ENCODE measurements at regions not wholly inside any gene's neighbourhood (a gene's known extent, or its start where the extent isn't known, plus 50 kb on each side); places are given as distances from the start of the nearest gene placed in this dataset.

DNA sequence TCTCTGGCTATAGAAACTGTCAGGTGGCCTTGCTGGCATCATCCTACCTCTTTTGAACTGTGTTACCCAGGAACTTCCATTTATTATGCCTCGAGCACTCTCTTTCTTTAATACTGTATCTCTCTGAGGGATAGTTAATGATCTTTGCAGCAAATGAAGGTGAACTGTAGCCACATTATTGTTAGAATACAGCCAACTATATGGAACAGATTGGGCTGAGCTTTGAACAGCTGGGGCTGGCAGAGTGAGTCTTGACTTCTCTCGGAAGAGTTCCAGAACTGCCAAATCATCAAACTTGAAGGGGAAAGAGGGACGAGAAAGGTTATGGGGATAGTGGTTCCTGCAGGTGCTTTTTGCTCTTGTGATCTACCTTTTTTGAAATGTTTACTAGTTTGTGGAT lies 237.7 kb downstream of the PRL start:
- H3K27me3 ChIP-seq (ENCODE audit: insufficient read depth): no peaks in the 10 kb centered on the region
- H4K20me1 ChIP-seq (ENCODE audit: insufficient read depth): no peaks in the 10 kb centered on the region
- H2AFZ ChIP-seq (ENCODE audit: low read depth): no peak overlapping the region
- no peaks in the 10 kb centered on the region for H3K9me2 ChIP-seq
- no peaks in the 10 kb centered on the region for H3F3A ChIP-seq (replicated peaks; ENCODE audit: insufficient read depth)
- 92% methylated on average over 3 of the region's 3 CpGs for WGBS (ENCODE audit: low lambda C conversion rate)
- no peak overlapping the region for H3K9ac ChIP-seq
- no peaks in the 10 kb centered on the region for H3K4me1 ChIP-seq (ENCODE audit: control insufficient read depth in 1 of 2, insufficient read depth in 2 of 2, low read depth in 1 of 2, low read length in 1 of 2)
- no peak for TF ChIP-seq MAX (IDR thresholded peaks at IDR 0.05; ENCODE audit: low read depth)
- no peak for TF ChIP-seq NFIC (IDR thresholded peaks at IDR 0.05; ENCODE audit: borderline replicate concordance)
- TF ChIP-seq RCOR1 (IDR thresholded peaks at IDR 0.05; ENCODE audit: low read length): no peak
- no peak for TF ChIP-seq USF1 (IDR thresholded peaks at IDR 0.05; ENCODE audit: borderline replicate concordance, low read depth)
- no peak for TF ChIP-seq FOSL2 (IDR thresholded peaks at IDR 0.05; ENCODE audit: borderline replicate concordance, low read depth)
- TF ChIP-seq EZH2phosphoT487 (IDR thresholded peaks at IDR 0.05; ENCODE audit: borderline replicate concordance, low read depth): no peak
- TF ChIP-seq FOXJ3 (CRISPR knock-in tag; IDR thresholded peaks at IDR 0.05): no peak
- TF ChIP-seq EP300 (IDR thresholded peaks at IDR 0.05; ENCODE audit: borderline replicate concordance in 1 of 2, low read depth in 1 of 2, low read length in 1 of 2): no peak
- TF ChIP-seq GATA2 (CRISPR knock-in tag; IDR thresholded peaks at IDR 0.05): no peak
- no peak for TF ChIP-seq IRF3 (IDR thresholded peaks at IDR 0.05; ENCODE audit: low read depth, low read length)
- TF ChIP-seq GABPA (IDR thresholded peaks at IDR 0.05; ENCODE audit: low read depth): no peak
- no peak overlapping the region for H3K4me3 ChIP-seq (ENCODE audit: low read depth in 2 of 2, low read length in 1 of 2)
- H3K9me3 ChIP-seq: no peaks in the 10 kb centered on the region
- peaks cover 0 to 4% of the 10 kb centered on the region in 2 experiments for H3K36me3 ChIP-seq (replicated peaks in 1 of 2; ENCODE audit: control insufficient read depth in 1 of 2, insufficient read depth in 2 of 2, low read length in 1 of 2)
- H3K4me2 ChIP-seq: no peak overlapping the region
- no peak overlapping the region for H3K27ac ChIP-seq (ENCODE audit: low read depth in 2 of 2, low read length in 1 of 2)
- CTCF ChIA-PET: no interaction called here
- no peaks in the 10 kb centered on the region for H3K79me2 ChIP-seq (ENCODE audit: insufficient read depth)
- no peak for DNase-seq
- POLR2A ChIA-PET: no interaction called here

GRCh38 chr6:22059946-22060345 lies 236.9 kb downstream of the PRL start:
- no peak overlapping the region for H3K9ac ChIP-seq
- no peak overlapping the region for H3K4me3 ChIP-seq (ENCODE audit: low read depth in 2 of 2, low read length in 1 of 2)
- POLR2A ChIA-PET: no interaction called here
- no peaks in the 10 kb centered on the region for H3K9me3 ChIP-seq
- H3F3A ChIP-seq (replicated peaks; ENCODE audit: insufficient read depth): no peaks in the 10 kb centered on the region
- DNase-seq: no peak
- H3K36me3 ChIP-seq (replicated peaks in 1 of 2; ENCODE audit: control insufficient read depth in 1 of 2, insufficient read depth in 2 of 2, low read length in 1 of 2): peaks cover 0 to 7% of the 10 kb centered on the region in 2 experiments
- H3K4me2 ChIP-seq: no peak overlapping the region
- no peaks in the 10 kb centered on the region for H3K9me2 ChIP-seq
- CTCF ChIA-PET: no interaction called here
- no peak overlapping the region for H3K27ac ChIP-seq (ENCODE audit: low read depth in 2 of 2, low read length in 1 of 2)
- WGBS (ENCODE audit: low lambda C conversion rate): 92% methylated on average over 1 of the region's 1 CpG
- H3K4me1 ChIP-seq (ENCODE audit: control insufficient read depth in 1 of 2, insufficient read depth in 2 of 2, low read depth in 1 of 2, low read length in 1 of 2): no peaks in the 10 kb centered on the region
- H2AFZ ChIP-seq (ENCODE audit: low read depth): no peak overlapping the region
- no peaks in the 10 kb centered on the region for H3K27me3 ChIP-seq (ENCODE audit: insufficient read depth)
- no peaks in the 10 kb centered on the region for H4K20me1 ChIP-seq (ENCODE audit: insufficient read depth)
- no peaks in the 10 kb centered on the region for H3K79me2 ChIP-seq (ENCODE audit: insufficient read depth)
- TF ChIP-seq EP300 (IDR thresholded peaks at IDR 0.05; ENCODE audit: borderline replicate concordance in 1 of 2, low read depth in 1 of 2, low read length in 1 of 2): no peak
- TF ChIP-seq RXRA (IDR thresholded peaks at IDR 0.05; ENCODE audit: borderline replicate concordance, low read depth): no peak
- no peak for TF ChIP-seq CHD2 (IDR thresholded peaks at IDR 0.05; ENCODE audit: low read length, partially characterized antibody)
- TF ChIP-seq, protein P1, sequence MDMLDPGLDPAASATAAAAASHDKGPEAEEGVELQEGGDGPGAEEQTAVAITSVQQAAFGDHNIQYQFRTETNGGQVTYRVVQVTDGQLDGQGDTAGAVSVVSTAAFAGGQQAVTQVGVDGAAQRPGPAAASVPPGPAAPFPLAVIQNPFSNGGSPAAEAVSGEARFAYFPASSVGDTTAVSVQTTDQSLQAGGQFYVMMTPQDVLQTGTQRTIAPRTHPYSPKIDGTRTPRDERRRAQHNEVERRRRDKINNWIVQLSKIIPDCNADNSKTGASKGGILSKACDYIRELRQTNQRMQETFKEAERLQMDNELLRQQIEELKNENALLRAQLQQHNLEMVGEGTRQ (IDR thresholded peaks at IDR 0.05; ENCODE audit: borderline replicate concordance, low read depth, low read length): no peak
- TF ChIP-seq SMC3 (IDR thresholded peaks at IDR 0.05; ENCODE audit: low read depth, low read length): no peak
- TF ChIP-seq FOXJ3 (CRISPR knock-in tag; IDR thresholded peaks at IDR 0.05): no peak
- no peak for TF ChIP-seq JUND (IDR thresholded peaks at IDR 0.05)
- TF ChIP-seq, protein P2, sequence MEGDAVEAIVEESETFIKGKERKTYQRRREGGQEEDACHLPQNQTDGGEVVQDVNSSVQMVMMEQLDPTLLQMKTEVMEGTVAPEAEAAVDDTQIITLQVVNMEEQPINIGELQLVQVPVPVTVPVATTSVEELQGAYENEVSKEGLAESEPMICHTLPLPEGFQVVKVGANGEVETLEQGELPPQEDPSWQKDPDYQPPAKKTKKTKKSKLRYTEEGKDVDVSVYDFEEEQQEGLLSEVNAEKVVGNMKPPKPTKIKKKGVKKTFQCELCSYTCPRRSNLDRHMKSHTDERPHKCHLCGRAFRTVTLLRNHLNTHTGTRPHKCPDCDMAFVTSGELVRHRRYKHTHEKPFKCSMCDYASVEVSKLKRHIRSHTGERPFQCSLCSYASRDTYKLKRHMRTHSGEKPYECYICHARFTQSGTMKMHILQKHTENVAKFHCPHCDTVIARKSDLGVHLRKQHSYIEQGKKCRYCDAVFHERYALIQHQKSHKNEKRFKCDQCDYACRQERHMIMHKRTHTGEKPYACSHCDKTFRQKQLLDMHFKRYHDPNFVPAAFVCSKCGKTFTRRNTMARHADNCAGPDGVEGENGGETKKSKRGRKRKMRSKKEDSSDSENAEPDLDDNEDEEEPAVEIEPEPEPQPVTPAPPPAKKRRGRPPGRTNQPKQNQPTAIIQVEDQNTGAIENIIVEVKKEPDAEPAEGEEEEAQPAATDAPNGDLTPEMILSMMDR (IDR thresholded peaks at IDR 0.05): no peak
- no peak for TF ChIP-seq POLR2AphosphoS5 (IDR thresholded peaks at IDR 0.05; ENCODE audit: low read depth, low read length)
- TF ChIP-seq GATA2 (CRISPR knock-in tag; IDR thresholded peaks at IDR 0.05): no peak
- no peak for TF ChIP-seq EZH2phosphoT487 (IDR thresholded peaks at IDR 0.05; ENCODE audit: borderline replicate concordance, low read depth)
- TF ChIP-seq NRF1 (IDR thresholded peaks at IDR 0.05; ENCODE audit: low read depth, low read length): no peak
- no peak for TF ChIP-seq FOXM1 (IDR thresholded peaks at IDR 0.05; ENCODE audit: low read depth)
- TF ChIP-seq NFIC (IDR thresholded peaks at IDR 0.05; ENCODE audit: borderline replicate concordance): no peak
- TF ChIP-seq MEF2A (IDR thresholded peaks at IDR 0.05; ENCODE audit: borderline replicate concordance, low read depth): no peak
